ENCODE measurements at regions not wholly inside any gene's neighbourhood (a gene's known extent, or its start where the extent isn't known, plus 50 kb on each side); places are given as distances from the start of the nearest gene placed in this dataset.

DNA sequence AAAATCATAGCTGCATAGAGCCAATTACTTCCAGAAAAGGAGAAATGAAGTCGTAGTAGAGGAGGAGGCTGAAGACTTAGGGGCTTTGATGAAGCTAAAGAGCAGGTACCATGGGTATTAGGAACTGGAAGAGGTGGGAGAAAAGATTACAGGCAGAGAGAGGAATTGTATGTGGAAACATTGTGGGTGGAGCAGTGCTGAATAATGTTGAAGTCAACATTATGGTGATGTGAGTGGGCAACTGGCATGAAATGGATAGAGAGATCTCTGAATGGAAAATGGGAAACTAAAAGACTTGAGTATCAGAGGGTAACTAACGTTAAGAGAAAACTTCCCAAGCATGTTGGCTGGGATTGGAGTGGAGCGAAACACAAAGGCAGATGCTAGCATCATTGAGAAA is 92.5 kb downstream of the AREG start:
- H3K4me3 Mint-ChIP-seq = no peak overlapping the region
- H3K27ac Mint-ChIP-seq = no peak overlapping the region
- ATAC-seq = no peak
- DNase-seq (ENCODE audit: low spot score in 2 of 2) = no peak
- H3K36me3 Mint-ChIP-seq = no peaks in the 10 kb centered on the region
- no peaks in the 10 kb centered on the region for H3K4me1 Mint-ChIP-seq
- no peaks in the 10 kb centered on the region for H3K9me3 Mint-ChIP-seq

DNA sequence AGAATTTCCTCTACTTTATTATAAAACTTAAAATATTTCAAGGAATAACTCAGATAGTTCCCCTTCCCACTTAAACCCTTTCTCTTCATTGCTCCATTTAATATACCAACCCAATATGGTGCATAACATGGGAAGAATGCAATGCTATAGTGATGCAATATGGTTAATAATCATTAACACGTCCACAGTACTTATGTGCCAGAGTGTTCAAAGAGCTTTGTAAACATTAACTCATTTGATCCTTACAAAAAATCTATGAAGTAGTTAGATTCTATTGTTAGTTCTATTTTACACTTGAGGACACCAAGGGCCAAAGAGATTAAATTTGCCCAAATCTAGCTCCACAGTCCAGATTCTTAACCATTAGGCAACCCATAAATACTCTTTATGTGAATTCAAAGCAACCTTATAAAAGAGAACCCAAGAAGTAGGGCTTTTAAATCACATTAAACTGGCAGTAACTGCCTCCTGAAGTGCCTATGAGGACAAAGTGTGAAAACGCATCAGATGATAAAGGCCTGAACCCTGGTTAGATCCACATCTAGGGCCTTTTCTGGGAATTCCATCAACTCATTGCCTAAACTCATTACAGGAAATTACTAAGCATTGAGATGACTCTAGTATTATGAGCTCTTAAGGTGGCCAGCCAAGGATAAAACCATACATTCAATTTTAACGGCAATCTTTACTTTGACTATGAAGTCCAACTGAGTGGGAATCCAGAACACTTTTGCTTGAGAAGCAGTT is 94.3 kb downstream of the AREG start:
- Mint-ChIP-seq H3K4me3 (no peak overlapping the region), H3K36me3 (no peaks in the 10 kb centered on the region), H3K27ac (no peak overlapping the region), H3K9me3 (no peaks in the 10 kb centered on the region), H3K4me1 (no peaks in the 10 kb centered on the region)
- ATAC-seq (no peak), DNase-seq (ENCODE audit: low spot score in 2 of 2) (no peak)

DNA sequence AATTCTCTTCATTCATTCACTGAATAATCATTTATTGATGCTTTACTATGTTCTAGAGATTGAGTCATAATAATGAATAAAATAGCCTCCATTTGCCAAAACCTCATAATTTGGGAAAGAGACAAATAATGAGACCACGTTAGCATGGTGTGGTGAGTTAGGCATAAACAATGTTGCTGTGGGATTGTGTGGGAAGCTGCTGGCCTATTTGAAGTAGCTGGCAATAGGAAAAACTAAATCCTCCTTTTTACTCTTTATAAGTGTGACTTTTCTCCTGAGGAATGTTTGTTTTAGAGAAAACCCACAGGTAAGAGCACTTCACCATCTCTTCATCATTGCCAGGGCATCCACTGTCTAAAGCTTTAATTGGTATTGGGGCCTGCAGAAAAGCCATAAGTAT is 95.3 kb downstream of the AREG start:
- Mint-ChIP-seq H3K4me1 (no peaks in the 10 kb centered on the region), H3K4me3 (no peak overlapping the region), H3K9me3 (no peaks in the 10 kb centered on the region), H3K27ac (no peak overlapping the region), H3K36me3 (no peaks in the 10 kb centered on the region)
- ATAC-seq (no peak), DNase-seq (ENCODE audit: low spot score in 2 of 2) (no peak)

DNA sequence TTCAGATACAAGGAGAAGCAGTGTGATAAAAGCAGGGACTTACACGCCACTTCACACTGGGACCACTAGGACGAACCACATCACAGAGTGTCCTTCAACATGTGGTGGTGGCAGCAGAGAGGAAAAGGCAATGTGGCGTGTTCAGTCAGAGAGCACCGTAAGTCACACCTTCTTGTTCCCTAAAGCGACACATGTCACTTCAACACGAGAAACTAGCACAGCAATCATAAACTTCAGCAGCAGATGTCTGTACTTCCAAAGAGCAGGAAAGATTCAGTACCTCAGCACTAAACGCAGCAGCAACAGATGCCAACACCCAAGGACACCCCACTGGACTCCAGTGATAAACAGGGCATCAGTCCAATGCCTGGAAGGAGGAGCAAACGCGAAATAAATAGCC is 96.7 kb downstream of the AREG start:
- DNase-seq (ENCODE audit: low spot score in 2 of 2) (no peak), ATAC-seq (no peak)
- Mint-ChIP-seq H3K4me3 (no peak overlapping the region), H3K9me3 (no peaks in the 10 kb centered on the region), H3K36me3 (no peaks in the 10 kb centered on the region), H3K27ac (no peak overlapping the region), H3K4me1 (no peaks in the 10 kb centered on the region)

DNA sequence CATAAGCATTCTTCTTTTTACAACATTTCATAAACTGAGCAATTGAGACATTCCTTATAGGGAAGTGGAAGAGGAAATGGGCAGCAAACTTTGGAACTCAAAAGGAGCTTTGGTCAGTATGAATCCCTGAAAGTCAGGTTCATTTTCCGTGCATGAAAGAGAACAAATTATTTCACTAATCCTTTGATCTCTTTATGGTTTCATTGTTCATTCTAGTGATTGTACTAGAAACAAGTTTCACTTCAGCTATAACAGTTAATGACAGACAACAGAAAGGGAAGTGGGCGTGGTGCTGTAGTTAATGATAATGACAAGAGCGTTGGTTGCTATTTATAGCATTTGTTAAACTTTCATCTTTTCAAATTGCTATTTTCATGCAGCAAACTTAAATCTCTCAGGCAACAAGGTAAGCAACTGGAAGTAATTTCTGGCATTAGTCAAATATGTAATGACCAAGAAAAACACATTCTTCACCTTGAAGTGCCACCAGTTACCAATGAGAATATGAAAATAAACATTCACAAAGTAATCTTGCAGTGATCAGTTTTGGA is 98.4 kb downstream of the AREG start:
- Mint-ChIP-seq H3K27ac (no peak overlapping the region), H3K4me1 (no peaks in the 10 kb centered on the region), H3K4me3 (no peak overlapping the region), H3K36me3 (no peaks in the 10 kb centered on the region), H3K9me3 (no peaks in the 10 kb centered on the region)
- DNase-seq (ENCODE audit: low spot score in 2 of 2) (no peak), ATAC-seq (no peak)

DNA sequence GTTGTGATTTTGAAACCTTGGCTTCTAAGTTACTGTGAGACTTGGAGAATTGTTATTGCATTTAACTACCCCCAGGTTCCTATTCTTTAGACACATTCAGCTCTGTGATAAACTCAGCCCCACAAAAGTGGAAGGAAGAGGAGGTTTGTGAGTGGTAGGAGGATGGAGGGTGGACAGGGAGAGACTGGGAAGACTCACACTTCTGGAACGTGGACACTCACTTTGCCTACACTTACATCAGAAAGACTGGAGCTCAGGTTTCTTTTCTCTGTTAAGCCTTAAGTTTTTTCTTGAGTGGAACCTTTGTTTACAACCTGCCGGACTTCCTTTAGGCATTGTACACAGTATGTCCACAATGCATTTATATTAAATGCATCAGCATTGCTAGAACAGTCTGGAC is 99.0 kb downstream of the AREG start:
- no peaks in the 10 kb centered on the region for H3K4me1 Mint-ChIP-seq
- ATAC-seq (no peak), DNase-seq (ENCODE audit: low spot score in 2 of 2) (no peak)
- H3K4me3 Mint-ChIP-seq = no peak overlapping the region
- H3K9me3 Mint-ChIP-seq = no peaks in the 10 kb centered on the region
- no peaks in the 10 kb centered on the region for H3K36me3 Mint-ChIP-seq
- no peak overlapping the region for H3K27ac Mint-ChIP-seq

- H3K9me3 Mint-ChIP-seq = no peaks in the 10 kb centered on the region
These were observed 99.9 kb downstream of the AREG start for GRCh38 chr4:74544655-74545361.

GRCh38 chr4:74545448-74545847 is 100.5 kb downstream of the AREG start:
- H3K4me1 Mint-ChIP-seq = no peaks in the 10 kb centered on the region
- H3K9me3 Mint-ChIP-seq = no peaks in the 10 kb centered on the region
- ATAC-seq (no peak), DNase-seq (ENCODE audit: low spot score in 2 of 2) (no peak)
- H3K4me3 Mint-ChIP-seq = no peak overlapping the region
- no peak overlapping the region for H3K27ac Mint-ChIP-seq
- no peaks in the 10 kb centered on the region for H3K36me3 Mint-ChIP-seq

More at GRCh38 chr4:74544655-74545361, 99.9 kb downstream of the AREG start:
- H3K36me3 Mint-ChIP-seq = no peaks in the 10 kb centered on the region
- H3K4me1 Mint-ChIP-seq = no peaks in the 10 kb centered on the region
- ATAC-seq = no peak
- no peak for DNase-seq (ENCODE audit: low spot score in 2 of 2)
- H3K4me3 Mint-ChIP-seq = no peak overlapping the region
- no peak overlapping the region for H3K27ac Mint-ChIP-seq

DNA sequence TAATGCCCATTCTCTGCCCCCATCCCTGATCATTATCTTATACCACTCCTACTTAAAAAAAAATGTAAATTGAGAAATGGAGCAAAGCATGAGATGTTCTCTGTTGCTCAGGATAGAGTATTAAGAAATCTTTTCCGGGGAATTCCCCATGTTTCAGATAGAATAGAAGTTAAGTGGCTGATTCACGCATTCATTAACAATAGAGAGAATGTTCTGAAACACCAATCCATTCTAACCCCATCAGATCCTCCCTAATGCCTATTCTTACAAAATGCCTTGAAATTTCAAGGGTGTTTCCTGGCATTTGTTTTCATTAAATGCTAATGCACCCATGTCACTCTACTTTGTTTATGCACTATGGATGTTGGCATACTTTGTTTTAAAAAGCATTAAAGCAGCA is 101.1 kb downstream of the AREG start:
- DNase-seq (ENCODE audit: low spot score in 2 of 2) (no peak), ATAC-seq (no peak)
- Mint-ChIP-seq H3K27ac (no peak overlapping the region), H3K4me1 (no peaks in the 10 kb centered on the region), H3K9me3 (no peaks in the 10 kb centered on the region), H3K36me3 (no peaks in the 10 kb centered on the region), H3K4me3 (no peak overlapping the region)

- Mint-ChIP-seq H3K36me3 (no peaks in the 10 kb centered on the region), H3K9me3 (no peaks in the 10 kb centered on the region), H3K27ac (no peak overlapping the region), H3K4me3 (no peak overlapping the region), H3K4me1 (no peaks in the 10 kb centered on the region)
- ATAC-seq = no peak
- no peak for DNase-seq (ENCODE audit: low spot score in 2 of 2)
These were observed 102.1 kb downstream of the AREG start for GRCh38 chr4:74547042-74547441.

DNA sequence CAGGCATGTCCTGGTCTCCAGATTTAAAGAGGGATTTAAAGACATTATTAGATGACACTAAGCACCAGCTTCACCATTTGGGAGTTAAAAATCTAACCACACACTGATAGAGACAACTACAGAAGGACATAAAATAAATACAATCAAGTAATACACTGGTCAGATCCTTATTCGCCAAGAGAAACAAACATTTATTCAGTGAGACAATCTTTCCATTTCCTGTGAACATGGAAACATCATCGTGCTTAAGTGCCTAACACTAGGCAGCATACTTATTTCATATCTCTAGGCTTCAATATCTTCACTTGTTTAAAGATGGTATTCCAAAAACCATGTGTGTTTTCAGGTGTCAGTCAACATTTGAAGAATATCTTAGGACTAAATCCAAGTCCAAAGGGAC is 103.6 kb downstream of the AREG start:
- Mint-ChIP-seq H3K9me3 (no peaks in the 10 kb centered on the region), H3K27ac (no peak overlapping the region), H3K4me1 (no peaks in the 10 kb centered on the region), H3K36me3 (no peaks in the 10 kb centered on the region), H3K4me3 (no peak overlapping the region)
- DNase-seq (ENCODE audit: low spot score in 2 of 2) (no peak), ATAC-seq (no peak)

GRCh38 chr4:74549936-74550335 is 105.0 kb downstream of the AREG start:
- no peaks in the 10 kb centered on the region for H3K9me3 Mint-ChIP-seq
- ATAC-seq (no peak), DNase-seq (ENCODE audit: low spot score in 2 of 2) (no peak)
- no peaks in the 10 kb centered on the region for H3K36me3 Mint-ChIP-seq
- no peak overlapping the region for H3K4me3 Mint-ChIP-seq
- no peaks in the 10 kb centered on the region for H3K4me1 Mint-ChIP-seq
- H3K27ac Mint-ChIP-seq = no peak overlapping the region

DNA sequence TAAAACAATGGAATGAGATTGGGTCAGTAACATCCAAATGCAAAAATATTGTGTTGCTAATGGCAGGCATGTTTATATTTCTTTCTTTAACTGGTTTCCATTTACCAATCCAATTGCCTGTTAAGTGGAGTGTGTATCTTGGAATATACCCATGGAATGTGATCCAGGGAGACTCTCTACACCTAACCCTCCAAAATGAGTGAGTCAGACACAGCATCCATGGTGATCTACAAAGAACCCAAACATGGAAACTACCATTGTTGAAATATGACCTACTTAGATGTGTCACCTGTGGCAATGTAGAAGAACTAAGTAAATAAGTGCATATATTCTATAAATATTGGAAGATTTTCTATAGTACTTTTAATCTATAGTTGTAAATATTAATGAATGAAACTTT is 110.3 kb downstream of the AREG start:
- H3K36me3 Mint-ChIP-seq = no peaks in the 10 kb centered on the region
- no peaks in the 10 kb centered on the region for H3K4me1 Mint-ChIP-seq
- H3K9me3 Mint-ChIP-seq = peaks cover 10% of the 10 kb centered on the region
- no peak for DNase-seq (ENCODE audit: low spot score in 2 of 2)
- no peak overlapping the region for H3K4me3 Mint-ChIP-seq
- no peak overlapping the region for H3K27ac Mint-ChIP-seq
- ATAC-seq = no peak

DNA sequence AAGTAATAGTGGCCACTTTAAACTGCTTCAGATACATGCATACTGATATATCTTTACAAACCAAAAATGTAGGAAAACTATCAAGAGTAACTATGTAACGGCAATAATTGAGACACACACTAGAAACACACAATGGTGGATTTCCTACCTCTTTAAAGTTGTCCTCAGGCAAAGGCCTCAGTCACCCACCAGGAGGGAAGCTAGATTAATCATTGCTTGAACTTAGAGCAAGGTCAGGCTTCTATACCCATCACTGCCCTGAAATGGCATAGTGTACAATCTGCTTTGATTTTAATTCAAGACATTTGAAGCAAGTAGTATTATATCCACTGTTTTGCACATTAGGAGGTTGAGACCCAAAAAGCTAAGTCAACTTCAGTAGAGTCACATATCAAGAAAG is 110.9 kb downstream of the AREG start:
- Mint-ChIP-seq H3K36me3 (no peaks in the 10 kb centered on the region), H3K27ac (no peak overlapping the region), H3K4me1 (no peaks in the 10 kb centered on the region), H3K4me3 (no peak overlapping the region), H3K9me3 (peaks cover 10% of the 10 kb centered on the region)
- DNase-seq (ENCODE audit: low spot score in 2 of 2) (no peak), ATAC-seq (no peak)

DNA sequence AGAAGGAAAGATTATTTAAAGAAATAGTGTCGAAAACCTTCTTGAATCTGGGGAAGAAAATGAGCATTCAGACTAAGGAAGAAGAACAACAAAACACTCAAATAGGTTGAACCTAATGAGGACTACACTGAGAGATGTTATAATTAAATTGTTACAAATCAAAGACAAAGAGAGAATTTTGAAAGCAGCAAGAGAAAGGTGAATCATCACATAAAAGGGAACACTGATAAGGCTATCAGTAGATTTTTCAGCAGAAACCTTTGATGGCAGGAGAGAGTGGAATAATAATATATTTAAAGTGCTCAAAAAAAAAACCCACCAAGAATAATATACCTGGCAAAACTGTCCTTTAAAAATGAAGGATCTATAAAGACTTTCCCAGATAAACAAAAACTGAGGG is 114.9 kb downstream of the AREG start:
- no peak for ATAC-seq
- H3K27ac Mint-ChIP-seq = no peak overlapping the region

DNA sequence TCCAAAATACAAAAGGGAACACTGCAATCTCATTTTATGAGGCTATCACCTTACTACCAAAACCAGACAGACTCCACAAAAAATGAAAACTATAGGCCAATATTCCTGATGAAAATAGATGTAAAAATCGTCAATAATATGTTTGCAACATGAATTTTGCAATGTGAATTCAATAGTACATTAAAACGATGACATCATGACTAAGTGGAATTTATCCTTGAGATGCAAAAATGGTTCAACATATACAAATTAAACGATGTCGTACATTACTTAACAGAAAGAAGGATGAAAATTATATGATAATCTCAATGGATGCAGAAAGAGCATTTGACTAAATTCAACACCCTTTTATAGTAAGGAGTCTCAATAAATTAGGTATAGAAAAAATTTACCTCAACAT is 123.0 kb downstream of the AREG start:
- no peaks in the 10 kb centered on the region for H3K4me1 Mint-ChIP-seq
- H3K27ac Mint-ChIP-seq = no peak overlapping the region
- H3K36me3 Mint-ChIP-seq = no peaks in the 10 kb centered on the region
- ATAC-seq = no peak
- H3K4me3 Mint-ChIP-seq = no peak overlapping the region
- peaks cover 11% of the 10 kb centered on the region for H3K9me3 Mint-ChIP-seq
- no peak for DNase-seq (ENCODE audit: low spot score in 2 of 2)

More for the DNA sequence above, 114.9 kb downstream of the AREG start:
- no peaks in the 10 kb centered on the region for H3K4me1 Mint-ChIP-seq
- DNase-seq (ENCODE audit: low spot score in 2 of 2) = no peak
- H3K4me3 Mint-ChIP-seq = no peak overlapping the region
- peaks cover 15% of the 10 kb centered on the region for H3K9me3 Mint-ChIP-seq
- peaks cover 7% of the 10 kb centered on the region for H3K36me3 Mint-ChIP-seq

Measured in stimulated activated effector memory CD8-positive, alpha-beta T cell treated with anti-CD3 and anti-CD28 coated beads, Interleukin-12 subunit alpha, Interleukin-12 subunit beta, amount 100 ng/mL, for 72 hours (primary cell).